GM03348 (cell line): ENCODE measurements at regions not wholly inside any gene's neighbourhood (a gene's known extent, or its start where the extent isn't known, plus 50 kb on each side); places are given as distances from the start of the nearest gene placed in this dataset.

ENCODE experiments used
- DNase-seq: peaks from one replicate; pipeline ENCODE4 v3.0.0; 2012; ENCODE audit warnings: low spot score

- DNase-seq, result no peak
Observed at GRCh38 chr1:75668813-75669212, 55.7 kb upstream of the ACADM start.

GRCh38 chr1:75671708-75672107, 52.8 kb upstream of the ACADM start:
- no peak for DNase-seq

GRCh38 chr1:75672108-75672507, 52.4 kb upstream of the ACADM start:
- no peak for DNase-seq

- DNase-seq, result peak; percentile 68
Observed at GRCh38 chr1:75672528-75673393, 51.7 kb upstream of the ACADM start.

GRCh38 chr1:75673399-75673798, 51.1 kb upstream of the ACADM start:
- no peak for DNase-seq

GRCh38 chr1:75673885-75674284, 50.6 kb upstream of the ACADM start:
- no peak for DNase-seq
